ENCODE measurements at regions not wholly inside any gene's neighbourhood (a gene's known extent, or its start where the extent isn't known, plus 50 kb on each side); places are given as distances from the start of the nearest gene placed in this dataset.

DNA sequence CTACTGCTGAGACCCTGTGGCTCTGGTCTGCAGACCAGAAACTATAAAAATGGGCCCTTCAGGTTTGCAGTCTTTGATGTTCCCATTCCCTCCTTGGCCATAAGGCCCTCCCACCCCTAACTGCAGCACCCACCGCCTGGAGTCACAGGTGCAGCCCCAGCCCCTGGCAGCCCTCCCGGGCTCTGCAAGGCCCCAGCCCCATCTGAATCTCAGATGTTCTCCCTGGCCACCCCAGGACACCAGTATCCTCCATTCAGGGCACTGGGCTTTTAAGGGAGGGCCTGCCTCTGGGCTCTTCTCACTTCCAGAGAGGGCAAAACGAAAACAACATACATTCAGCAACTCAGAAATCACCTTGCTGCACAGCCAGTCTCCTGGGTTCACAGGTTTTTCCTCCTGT, 107.7 kb upstream of the RET start:
- H3K27ac Mint-ChIP-seq, result no peak overlapping the region
- H3K27me3 Mint-ChIP-seq, result no peaks in the 10 kb centered on the region
- no peaks in the 10 kb centered on the region for H3K36me3 Mint-ChIP-seq
- H3K4me3 Mint-ChIP-seq, result no peak overlapping the region
- H3K9me3 Mint-ChIP-seq, result no peaks in the 10 kb centered on the region
- peaks cover 4% of the 10 kb centered on the region for H3K4me1 Mint-ChIP-seq (ENCODE audit: unreplicated experiment)
- TF ChIP-seq, protein P1, sequence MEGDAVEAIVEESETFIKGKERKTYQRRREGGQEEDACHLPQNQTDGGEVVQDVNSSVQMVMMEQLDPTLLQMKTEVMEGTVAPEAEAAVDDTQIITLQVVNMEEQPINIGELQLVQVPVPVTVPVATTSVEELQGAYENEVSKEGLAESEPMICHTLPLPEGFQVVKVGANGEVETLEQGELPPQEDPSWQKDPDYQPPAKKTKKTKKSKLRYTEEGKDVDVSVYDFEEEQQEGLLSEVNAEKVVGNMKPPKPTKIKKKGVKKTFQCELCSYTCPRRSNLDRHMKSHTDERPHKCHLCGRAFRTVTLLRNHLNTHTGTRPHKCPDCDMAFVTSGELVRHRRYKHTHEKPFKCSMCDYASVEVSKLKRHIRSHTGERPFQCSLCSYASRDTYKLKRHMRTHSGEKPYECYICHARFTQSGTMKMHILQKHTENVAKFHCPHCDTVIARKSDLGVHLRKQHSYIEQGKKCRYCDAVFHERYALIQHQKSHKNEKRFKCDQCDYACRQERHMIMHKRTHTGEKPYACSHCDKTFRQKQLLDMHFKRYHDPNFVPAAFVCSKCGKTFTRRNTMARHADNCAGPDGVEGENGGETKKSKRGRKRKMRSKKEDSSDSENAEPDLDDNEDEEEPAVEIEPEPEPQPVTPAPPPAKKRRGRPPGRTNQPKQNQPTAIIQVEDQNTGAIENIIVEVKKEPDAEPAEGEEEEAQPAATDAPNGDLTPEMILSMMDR (conservative IDR thresholded peaks at IDR 0.05), result no peak
- DNase-seq (ENCODE audit: extremely low spot score, unreplicated experiment), result no peak

DNA sequence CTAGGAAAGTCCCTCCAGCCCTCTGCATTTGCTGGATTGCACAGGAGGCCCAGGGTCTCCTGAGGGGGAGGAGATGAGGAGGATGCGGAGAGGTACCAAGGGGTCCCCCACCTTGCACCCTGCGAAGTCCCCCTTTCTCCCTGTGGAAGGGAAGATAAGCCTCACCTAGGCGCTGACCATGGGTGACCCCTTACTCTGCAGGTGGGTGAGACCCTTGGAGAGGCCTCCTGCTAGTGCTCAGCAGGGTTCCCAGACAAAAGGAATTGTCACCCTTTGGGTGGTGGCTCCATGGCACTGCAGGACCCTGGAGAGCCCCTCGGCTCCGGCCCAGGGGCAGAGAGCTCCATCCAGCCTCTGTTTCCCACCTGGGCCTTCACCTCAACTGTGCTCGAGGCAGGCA, 107.0 kb upstream of the RET start:
- Mint-ChIP-seq H3K4me1 (ENCODE audit: unreplicated experiment) (peaks cover 4% of the 10 kb centered on the region), H3K9me3 (no peaks in the 10 kb centered on the region), H3K27me3 (no peaks in the 10 kb centered on the region), H3K36me3 (no peaks in the 10 kb centered on the region), H3K4me3 (no peak overlapping the region), H3K27ac (no peak overlapping the region)
- no peak for DNase-seq (ENCODE audit: extremely low spot score, unreplicated experiment)
- TF ChIP-seq, protein P1 (conservative IDR thresholded peaks at IDR 0.05), result no peak

DNA sequence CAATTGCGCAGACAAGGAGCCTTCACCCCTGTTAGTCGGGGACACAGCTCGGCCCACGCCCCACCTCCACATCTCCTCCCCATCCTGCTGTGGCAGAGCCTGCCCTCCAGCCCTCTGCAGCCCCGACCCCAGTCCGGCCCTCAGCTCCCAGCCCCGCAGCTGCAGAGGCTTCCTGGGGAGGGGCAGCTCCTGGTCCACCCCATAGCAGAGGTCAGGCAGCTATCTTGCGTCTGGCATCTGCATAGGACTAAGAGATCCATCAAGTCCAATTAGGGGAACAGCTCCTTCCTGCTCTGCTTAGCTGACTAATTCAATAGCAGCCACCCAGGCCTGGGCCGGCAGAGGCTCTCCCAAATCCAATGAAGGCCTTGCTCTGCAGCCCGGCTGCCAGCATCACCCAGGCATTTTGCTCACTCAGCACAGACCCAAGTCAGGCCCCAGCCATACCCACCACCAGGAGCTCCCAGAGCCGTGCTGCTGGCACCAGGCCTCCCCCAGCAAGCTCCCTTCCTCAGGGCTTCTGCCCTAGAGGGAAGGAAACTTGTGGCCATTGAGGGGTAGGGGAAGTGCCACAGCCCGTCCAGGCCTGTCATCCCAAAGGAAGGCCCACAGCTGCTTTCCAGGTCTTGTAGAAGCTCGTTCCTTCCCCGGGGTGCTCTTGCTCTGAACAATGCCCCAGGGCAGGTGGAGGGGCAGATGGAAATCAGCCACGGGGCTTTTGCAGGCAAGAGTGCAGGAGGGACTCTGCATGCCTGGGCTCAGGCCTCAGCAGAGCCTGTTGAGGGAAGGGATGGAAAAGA, 106.2 kb upstream of the RET start:
- Mint-ChIP-seq H3K36me3 (no peaks in the 10 kb centered on the region), H3K9me3 (no peaks in the 10 kb centered on the region), H3K27me3 (no peaks in the 10 kb centered on the region), H3K4me3 (no peak overlapping the region), H3K4me1 (ENCODE audit: unreplicated experiment) (peaks cover 4% of the 10 kb centered on the region), H3K27ac (no peak overlapping the region)
- TF ChIP-seq, protein P1 (conservative IDR thresholded peaks at IDR 0.05), result no peak
- DNase-seq (ENCODE audit: extremely low spot score, unreplicated experiment), result no peak

DNA sequence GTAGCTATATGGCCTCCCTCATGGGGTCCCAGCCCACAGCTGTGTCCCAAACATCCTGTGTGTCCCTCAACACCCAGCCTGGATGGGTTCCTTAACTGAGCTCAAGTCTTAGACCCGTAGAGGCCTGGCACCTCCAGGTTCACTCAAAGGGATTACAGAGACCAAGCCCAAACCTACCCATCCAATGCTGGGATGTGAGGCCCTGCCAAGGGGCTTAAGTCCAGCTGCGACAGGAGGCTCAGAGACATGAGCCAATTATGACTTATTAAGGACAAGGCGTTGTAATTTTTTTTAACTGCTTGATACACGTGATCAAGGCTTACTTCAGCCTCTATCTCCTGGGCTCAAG, 105.6 kb upstream of the RET start:
- no peaks in the 10 kb centered on the region for H3K36me3 Mint-ChIP-seq
- TF ChIP-seq, protein P1 (conservative IDR thresholded peaks at IDR 0.05), result no peak
- no peak overlapping the region for H3K27ac Mint-ChIP-seq
- peaks cover 4% of the 10 kb centered on the region for H3K4me1 Mint-ChIP-seq (ENCODE audit: unreplicated experiment)
- no peaks in the 10 kb centered on the region for H3K9me3 Mint-ChIP-seq
- H3K27me3 Mint-ChIP-seq, result no peaks in the 10 kb centered on the region
- DNase-seq (ENCODE audit: extremely low spot score, unreplicated experiment), result no peak
- no peak overlapping the region for H3K4me3 Mint-ChIP-seq

DNA sequence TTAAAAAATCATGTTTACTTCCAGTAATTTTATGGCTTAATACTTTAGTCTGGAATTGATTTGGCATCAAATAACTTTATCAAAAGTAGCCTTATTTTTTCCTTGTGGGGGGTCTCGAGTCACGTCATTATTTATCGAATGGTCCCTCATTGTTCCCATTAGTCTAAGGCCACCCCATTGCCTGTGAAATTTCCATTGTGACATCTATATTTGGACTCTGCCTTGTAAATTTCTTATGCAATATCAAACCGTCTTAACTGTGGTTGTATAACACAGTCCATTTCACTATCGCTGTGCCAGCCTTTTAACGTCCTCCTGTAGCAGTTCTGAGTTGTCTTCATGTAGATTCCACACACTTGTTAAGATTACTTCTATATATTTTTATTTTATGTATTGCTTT, 103.9 kb upstream of the RET start:
- TF ChIP-seq, protein P1 (conservative IDR thresholded peaks at IDR 0.05), result no peak
- no peak overlapping the region for H3K27ac Mint-ChIP-seq
- no peaks in the 10 kb centered on the region for H3K36me3 Mint-ChIP-seq
- no peaks in the 10 kb centered on the region for H3K27me3 Mint-ChIP-seq
- H3K4me3 Mint-ChIP-seq, result no peak overlapping the region
- no peak for DNase-seq (ENCODE audit: extremely low spot score, unreplicated experiment)
- H3K9me3 Mint-ChIP-seq, result no peaks in the 10 kb centered on the region
- H3K4me1 Mint-ChIP-seq (ENCODE audit: unreplicated experiment), result peaks cover 4% of the 10 kb centered on the region
